PC-9 (cell line): ENCODE measurements at regions not wholly inside any gene's neighbourhood (a gene's known extent, or its start where the extent isn't known, plus 50 kb on each side); places are given as distances from the start of the nearest gene placed in this dataset.

Experiments
- EZH2 ChIP-seq: fragments of 200-600 bp; sonication (generic); IDR thresholded peaks from 2 replicates; pipeline ENCODE4 v1.8.0; 2017; ENCODE audit warnings: antibody characterized with exemption, low read depth
- TF ChIP-seq, protein P1 (sequence below): fragments of 200-600 bp; sonication (generic); conservative IDR thresholded peaks from 2 replicates; pipeline ENCODE4 v1.6.1; 2017; ENCODE audit warnings: mixed run types, antibody characterized with exemption, mild to moderate bottlenecking, moderate library complexity

DNA sequence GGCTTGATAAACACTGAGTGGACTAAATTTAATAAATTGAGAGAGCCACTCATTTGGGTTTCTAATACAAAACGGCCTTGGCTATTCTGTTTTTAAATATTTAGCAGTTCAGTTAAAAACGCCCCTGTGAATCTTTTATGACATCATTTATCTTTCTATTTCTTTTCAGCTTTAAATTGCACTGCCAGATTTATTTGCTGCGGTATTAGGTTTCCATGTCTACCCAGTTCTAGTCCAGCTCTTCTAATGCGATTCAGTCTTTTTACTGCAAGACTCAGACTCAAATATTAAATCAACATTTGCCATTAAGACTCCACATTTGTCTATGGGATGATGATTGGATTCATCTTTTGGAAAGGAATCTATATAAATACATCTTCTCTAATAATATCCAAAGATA is 2174.3 kb upstream of the PIK3C3 start:
- TF ChIP-seq, protein P1, sequence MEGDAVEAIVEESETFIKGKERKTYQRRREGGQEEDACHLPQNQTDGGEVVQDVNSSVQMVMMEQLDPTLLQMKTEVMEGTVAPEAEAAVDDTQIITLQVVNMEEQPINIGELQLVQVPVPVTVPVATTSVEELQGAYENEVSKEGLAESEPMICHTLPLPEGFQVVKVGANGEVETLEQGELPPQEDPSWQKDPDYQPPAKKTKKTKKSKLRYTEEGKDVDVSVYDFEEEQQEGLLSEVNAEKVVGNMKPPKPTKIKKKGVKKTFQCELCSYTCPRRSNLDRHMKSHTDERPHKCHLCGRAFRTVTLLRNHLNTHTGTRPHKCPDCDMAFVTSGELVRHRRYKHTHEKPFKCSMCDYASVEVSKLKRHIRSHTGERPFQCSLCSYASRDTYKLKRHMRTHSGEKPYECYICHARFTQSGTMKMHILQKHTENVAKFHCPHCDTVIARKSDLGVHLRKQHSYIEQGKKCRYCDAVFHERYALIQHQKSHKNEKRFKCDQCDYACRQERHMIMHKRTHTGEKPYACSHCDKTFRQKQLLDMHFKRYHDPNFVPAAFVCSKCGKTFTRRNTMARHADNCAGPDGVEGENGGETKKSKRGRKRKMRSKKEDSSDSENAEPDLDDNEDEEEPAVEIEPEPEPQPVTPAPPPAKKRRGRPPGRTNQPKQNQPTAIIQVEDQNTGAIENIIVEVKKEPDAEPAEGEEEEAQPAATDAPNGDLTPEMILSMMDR = no peak
- TF ChIP-seq EZH2 = no peak
